Fibroblast of skin of right biceps (primary cell): ENCODE measurements at regions not wholly inside any gene's neighbourhood (a gene's known extent, or its start where the extent isn't known, plus 50 kb on each side); places are given as distances from the start of the nearest gene placed in this dataset.
"Not testable (repeated sequence)": the region's sequence is repeated elsewhere in the genome, so short reads cannot be mapped to it uniquely, and the experiment has no call there.

Experiments used
- DNase-seq: peaks from one replicate; pipeline ENCODE4 v3.0.0-alpha.2; 2013

GRCh38 chr5:117761186-117761585 lies 1186.6 kb upstream of the SEMA6A start:
- DNase-seq, result no peak

GRCh38 chr5:117759849-117760499 lies 1185.4 kb upstream of the SEMA6A start:
- DNase-seq, result no peak

- no peak for DNase-seq
Observed at GRCh38 chr5:117752403-117752802, 1177.8 kb upstream of the SEMA6A start.

GRCh38 chr5:117748336-117748735 lies 1173.7 kb upstream of the SEMA6A start:
- DNase-seq, result no peak

- DNase-seq, result no peak
Observed at GRCh38 chr5:117743337-117743736, 1168.7 kb upstream of the SEMA6A start.

GRCh38 chr5:117741655-117742206 lies 1167.1 kb upstream of the SEMA6A start:
- no peak for DNase-seq

- DNase-seq, result no peak
Observed at GRCh38 chr5:117740268-117740667, 1165.6 kb upstream of the SEMA6A start.

GRCh38 chr5:117738571-117738970 lies 1163.9 kb upstream of the SEMA6A start:
- no peak for DNase-seq

- no peak for DNase-seq
Observed at GRCh38 chr5:117736698-117737097, 1162.1 kb upstream of the SEMA6A start.

- DNase-seq, result no peak
Observed at GRCh38 chr5:117734056-117734455, 1159.4 kb upstream of the SEMA6A start.

GRCh38 chr5:117733051-117733450 lies 1158.4 kb upstream of the SEMA6A start:
- no peak for DNase-seq

GRCh38 chr5:117732264-117732663 lies 1157.6 kb upstream of the SEMA6A start:
- no peak for DNase-seq

- DNase-seq, result no peak
Observed at GRCh38 chr5:117731446-117731845, 1156.8 kb upstream of the SEMA6A start.

GRCh38 chr5:117720784-117721183 lies 1146.2 kb upstream of the SEMA6A start:
- DNase-seq, result not testable (repeated sequence)

GRCh38 chr5:117719413-117719812 lies 1144.8 kb upstream of the SEMA6A start:
- no peak for DNase-seq

GRCh38 chr5:117713585-117714198 lies 1139.1 kb upstream of the SEMA6A start:
- no peak for DNase-seq

GRCh38 chr5:117701062-117701461 lies 1126.4 kb upstream of the SEMA6A start:
- DNase-seq, result peak; percentile 2

GRCh38 chr5:117692606-117693005 lies 1118.0 kb upstream of the SEMA6A start:
- DNase-seq, result no peak

GRCh38 chr5:117691081-117691870 lies 1116.7 kb upstream of the SEMA6A start:
- no peak for DNase-seq

GRCh38 chr5:117690612-117691011 lies 1116.0 kb upstream of the SEMA6A start:
- no peak for DNase-seq

- no peak for DNase-seq
Observed at GRCh38 chr5:117686926-117687325, 1112.3 kb upstream of the SEMA6A start.

GRCh38 chr5:117682416-117682815 lies 1107.8 kb upstream of the SEMA6A start:
- peak; percentile 39 for DNase-seq

- peak; percentile 25 for DNase-seq
Observed at GRCh38 chr5:117681431-117682254, 1107.0 kb upstream of the SEMA6A start.
